ENCODE measurements at regions not wholly inside any gene's neighbourhood (a gene's known extent, or its start where the extent isn't known, plus 50 kb on each side); places are given as distances from the start of the nearest gene placed in this dataset.

GRCh38 chr12:63326260-63326659 is 175.3 kb upstream of the AVPR1A start:
- TF ChIP-seq POLR2AphosphoS5 (IDR thresholded peaks at IDR 0.05) = no peak
- TF ChIP-seq, protein P1, sequence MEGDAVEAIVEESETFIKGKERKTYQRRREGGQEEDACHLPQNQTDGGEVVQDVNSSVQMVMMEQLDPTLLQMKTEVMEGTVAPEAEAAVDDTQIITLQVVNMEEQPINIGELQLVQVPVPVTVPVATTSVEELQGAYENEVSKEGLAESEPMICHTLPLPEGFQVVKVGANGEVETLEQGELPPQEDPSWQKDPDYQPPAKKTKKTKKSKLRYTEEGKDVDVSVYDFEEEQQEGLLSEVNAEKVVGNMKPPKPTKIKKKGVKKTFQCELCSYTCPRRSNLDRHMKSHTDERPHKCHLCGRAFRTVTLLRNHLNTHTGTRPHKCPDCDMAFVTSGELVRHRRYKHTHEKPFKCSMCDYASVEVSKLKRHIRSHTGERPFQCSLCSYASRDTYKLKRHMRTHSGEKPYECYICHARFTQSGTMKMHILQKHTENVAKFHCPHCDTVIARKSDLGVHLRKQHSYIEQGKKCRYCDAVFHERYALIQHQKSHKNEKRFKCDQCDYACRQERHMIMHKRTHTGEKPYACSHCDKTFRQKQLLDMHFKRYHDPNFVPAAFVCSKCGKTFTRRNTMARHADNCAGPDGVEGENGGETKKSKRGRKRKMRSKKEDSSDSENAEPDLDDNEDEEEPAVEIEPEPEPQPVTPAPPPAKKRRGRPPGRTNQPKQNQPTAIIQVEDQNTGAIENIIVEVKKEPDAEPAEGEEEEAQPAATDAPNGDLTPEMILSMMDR (IDR thresholded peaks at IDR 0.05) = no peak

Data from prostate gland (tissue), 2 donors.